ENCODE measurements at regions not wholly inside any gene's neighbourhood (a gene's known extent, or its start where the extent isn't known, plus 50 kb on each side); places are given as distances from the start of the nearest gene placed in this dataset.
"Not testable (repeated sequence)": the region's sequence is repeated elsewhere in the genome, so short reads cannot be mapped to it uniquely, and the experiment has no call there.

DNA sequence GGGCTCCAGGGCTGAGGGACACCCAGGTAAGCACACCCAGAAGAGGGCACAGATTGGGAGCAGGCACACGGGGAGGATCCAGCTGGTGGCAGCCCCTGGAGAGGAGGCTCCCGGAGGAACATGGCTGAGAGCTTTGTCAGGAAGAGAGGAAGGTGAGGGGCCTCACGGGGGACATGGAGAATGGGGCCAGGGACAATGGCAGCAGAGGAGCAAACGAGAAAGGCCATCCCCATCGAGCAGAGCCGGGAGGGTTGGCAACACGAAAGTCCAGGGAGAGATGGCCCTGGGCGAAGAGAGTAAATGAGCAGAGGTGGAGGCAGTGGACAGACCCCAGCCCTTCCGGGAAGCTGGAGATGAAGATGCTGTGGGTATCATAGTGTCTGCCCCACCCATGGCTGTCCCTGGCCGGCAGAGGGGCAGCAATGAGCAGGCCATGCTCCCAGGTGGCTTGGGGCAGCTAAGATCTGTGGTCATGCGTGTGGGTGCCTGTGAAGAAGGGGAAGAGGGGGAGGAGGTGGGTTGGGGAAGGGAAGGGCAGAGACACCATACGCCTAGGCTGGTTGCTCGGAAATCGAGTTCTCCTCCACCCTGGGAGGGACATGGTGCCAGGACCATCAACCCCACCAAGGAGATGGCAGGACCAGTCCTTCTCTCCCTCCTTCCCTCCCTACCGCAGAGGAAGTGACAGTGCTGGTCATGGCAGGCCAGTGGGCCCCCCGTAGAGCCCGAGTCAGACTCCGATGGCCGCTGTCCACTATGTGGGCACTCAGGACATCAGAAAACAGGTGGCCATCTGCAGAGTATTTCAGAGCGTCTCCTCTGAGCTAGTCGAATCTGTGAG lies 191.7 kb downstream of the NDUFA10 start:
- DNase-seq (ENCODE audit: low read depth) = no peak

DNA sequence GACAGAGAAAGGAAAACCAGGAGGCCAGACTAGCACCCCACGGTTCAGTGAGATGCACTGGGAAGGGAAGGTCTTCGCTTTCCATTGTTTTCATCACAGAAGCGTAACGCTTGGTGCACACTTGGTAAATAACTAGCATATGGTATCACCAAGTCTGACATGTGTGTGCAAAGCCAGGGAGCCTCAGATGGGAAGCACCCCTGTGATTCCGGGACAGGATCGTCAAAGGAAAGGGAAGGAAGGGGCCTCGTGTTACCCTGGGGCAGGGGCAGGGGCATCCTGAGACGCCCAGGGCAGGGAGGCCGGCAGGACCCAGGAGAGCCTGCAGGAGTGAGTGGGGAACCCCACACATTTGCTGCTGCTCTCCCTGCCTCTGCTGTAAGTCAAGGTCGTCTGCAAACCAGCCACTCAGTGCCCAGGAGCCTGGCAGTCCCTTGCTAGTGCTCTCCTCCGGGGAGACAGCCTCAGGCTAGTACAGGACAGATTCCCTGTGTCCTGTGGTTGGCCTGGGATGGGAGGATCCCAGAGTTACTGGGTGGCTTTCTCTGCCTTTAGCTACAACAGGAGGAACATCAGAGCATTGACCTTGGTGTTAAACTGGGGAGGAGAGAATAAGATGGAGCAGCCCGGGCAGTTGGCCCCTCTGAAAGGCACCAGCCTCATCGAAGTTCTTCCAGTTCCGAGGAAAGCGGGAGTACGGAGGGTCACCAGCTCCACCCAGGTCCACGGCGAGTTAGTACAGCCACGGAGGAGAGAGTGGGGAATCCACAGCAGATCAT lies 192.5 kb downstream of the NDUFA10 start:
- DNase-seq (ENCODE audit: low read depth) = no peak

DNA sequence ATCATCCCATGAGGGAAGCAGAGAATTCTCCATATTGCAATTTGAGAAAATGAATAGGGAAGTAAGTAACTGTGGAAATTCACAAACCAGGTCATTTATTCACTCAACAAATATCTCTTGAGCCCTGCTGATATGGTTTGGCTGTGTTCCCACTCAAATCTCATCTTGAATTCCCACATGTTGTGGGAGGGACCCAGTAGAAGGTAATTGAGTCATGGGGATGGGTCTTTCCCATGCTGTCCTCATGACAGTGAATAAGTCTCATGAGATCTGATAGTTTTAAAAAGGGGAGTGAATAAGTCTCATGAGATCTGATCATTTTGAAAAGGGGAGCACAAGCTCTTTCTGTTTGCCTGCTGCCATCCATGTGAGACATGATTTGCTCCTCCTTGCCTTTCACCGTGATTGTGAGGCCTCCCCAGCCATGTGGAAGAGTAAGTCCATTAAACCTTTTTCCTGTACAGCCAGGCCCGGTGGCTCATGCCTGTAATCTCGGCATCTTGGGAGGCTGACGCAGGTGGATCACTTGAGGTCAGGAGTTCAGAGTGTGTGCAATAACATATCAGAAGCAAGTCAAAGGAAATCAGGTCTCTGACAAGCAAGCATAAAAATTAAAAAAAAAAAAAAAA lies 193.2 kb downstream of the NDUFA10 start:
- DNase-seq (ENCODE audit: low read depth) = no peak

DNA sequence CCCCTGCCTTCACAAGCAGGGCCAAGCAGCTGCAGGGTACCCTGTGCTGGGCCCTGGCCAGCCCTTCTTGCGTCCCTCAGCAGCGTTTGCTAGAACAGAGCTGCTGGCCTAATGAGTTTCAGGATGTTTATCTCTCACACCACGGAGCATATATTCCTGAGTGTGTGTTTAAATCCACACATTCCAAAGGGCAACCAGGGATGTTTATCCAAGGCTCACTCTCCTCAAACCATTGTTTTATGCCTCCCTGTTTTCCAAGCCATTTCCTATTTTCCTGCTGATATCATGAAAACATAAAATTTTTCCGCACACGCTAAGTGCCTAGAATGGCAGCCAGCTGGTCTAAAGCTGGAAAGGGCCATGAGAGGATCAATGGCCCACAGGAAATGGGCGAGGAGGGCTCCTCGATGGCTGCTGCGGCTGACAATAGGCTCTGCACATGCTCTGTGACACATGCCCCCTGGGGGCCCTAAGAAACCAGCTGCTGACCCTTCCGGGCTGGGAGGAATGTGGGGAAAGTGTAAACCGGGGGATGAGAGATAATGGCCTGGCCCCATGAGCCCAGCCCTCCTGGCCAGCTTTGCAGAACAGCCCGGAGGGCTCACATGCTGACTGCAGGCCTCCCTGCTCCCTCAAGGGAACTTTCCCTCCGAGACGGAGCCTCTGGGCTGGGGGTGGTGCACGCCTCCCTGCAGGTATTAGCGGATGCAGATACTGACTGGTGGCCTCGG lies 194.0 kb downstream of the NDUFA10 start:
- no peak for DNase-seq (ENCODE audit: low read depth)

DNA sequence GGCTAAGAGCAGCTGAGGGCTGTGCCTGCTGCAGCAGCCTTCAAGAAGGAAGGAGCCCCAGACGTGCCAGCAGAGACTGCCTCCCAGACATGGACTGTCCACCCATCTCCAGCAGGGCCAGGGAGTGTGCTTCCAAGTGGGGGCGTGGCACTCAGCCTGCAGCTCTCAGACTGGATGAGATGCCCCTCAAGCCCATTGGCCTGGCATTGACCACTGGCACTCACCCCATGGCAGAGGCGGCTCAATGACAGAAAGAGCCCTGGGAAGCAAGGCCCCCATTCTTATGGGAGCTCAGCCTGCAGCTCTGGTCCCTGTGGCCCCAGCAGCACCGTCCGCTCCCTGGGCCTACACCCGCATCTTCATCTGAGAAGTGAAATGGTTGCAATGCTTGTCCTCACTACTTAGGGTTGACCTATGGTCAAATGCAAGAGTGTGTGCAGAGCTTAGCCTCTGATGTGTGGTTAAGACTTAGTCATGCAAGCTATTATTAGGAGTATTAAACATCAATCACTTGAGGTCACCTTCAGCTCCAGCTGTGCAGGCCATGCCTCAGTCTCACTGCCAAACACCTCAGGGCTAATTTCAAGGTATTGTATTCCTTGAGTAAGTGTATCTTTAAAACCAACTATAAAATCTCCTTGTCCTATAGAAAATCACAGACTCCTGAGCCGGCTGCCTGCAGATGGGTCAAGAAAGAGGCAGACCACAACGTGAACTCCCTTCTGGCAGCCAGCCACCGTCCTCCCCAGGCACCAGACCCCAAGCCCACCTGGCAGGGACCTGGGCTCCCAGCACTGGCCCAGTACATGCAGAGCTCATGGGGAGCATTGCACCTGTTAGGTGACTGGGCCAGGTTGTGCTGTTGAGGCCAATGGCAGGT lies 194.8 kb downstream of the NDUFA10 start:
- no peak for DNase-seq (ENCODE audit: low read depth)

DNA sequence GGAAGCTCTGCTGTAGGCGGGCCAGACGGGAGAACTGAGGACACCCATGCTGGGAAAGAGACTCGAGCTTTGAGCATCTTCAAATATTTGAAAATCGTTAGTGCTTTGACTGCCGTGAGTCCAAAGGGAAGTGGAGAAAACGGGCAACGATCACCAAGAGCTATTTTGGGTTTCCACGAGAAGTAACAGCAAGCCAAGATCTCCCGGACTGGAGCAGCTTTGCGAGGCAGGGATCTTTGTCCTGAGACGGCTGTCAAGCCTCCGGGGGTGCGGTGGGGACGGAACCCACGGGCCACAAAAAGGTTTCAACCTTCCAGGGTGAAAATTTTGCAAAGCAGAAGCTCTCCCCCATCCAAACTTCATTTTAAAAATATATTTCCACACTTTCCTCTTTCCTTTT lies 195.8 kb downstream of the NDUFA10 start:
- no peak for DNase-seq (ENCODE audit: low read depth)

DNA sequence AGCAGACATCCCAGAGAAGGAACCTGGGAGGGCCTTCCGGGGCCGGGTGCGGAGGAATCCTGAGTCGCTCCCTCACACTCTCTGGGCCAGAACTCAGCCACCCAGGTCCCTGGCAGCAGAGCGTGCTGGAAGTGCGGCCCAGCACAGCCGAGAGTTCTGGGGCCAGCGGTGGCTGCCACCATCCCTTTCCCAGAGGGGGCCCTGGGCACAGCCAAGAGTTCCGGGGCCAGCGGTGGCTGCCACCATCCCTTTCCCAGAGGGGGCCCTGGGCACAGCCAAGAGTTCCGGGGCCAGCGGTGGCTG lies 196.2 kb downstream of the NDUFA10 start:
- DNase-seq (ENCODE audit: low read depth) = not testable (repeated sequence)

DNA sequence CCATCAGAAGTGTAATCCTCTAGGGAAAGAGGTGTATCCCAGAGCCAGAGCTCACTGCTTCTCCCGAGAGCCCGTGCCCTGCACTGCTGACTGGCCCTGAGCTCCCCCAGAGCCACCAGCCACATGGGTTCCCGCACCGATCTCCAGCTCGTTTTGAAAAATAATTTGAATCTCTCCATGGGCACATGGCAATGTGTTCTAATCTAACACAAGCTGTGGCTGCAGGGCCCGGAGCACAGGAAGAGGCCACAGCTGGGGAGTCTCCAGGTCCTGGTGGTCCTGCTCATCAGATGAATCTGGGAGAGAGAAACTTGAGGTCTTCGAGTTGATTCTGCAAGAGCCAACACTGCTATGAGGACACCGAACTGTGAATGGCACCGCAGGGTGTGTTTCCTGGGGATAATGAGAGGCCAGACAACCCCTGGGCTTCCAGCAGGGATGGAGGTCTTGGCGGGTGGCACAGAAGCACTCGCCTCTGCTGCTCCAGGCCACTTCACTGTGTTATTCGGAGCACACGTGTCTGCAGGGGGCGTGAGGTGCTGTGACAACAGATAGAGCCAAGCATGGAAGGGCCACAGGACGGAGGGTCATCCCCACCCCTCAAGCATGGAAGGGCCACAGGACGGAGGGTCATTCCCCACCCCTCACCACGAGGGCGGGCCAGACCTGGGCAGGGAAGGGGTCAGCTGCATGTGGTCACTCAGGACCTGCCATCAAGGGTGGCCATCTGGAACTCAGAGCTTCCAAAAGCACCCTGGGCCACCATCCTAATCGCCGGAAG lies 196.8 kb downstream of the NDUFA10 start:
- no peak for DNase-seq (ENCODE audit: low read depth)

DNA sequence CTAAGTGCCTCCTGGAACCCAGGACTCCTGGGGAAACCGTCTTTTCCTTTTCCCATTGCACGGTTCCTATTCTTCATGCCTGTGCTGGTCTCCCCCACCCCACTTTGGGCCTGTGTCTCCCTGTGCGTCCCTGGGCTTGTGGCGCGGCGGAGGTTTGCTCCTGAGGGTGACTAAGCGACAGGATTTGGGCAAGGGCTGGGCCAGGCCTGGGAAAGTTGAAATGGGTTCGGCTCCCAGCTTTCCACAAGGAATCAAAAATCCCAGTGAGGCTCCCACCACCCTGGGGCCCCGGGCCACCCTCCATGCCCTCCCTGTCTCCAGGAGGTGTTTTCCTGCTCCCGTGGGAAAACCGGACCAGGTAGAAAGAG lies 197.6 kb downstream of the NDUFA10 start:
- no peak for DNase-seq (ENCODE audit: low read depth)

DNA sequence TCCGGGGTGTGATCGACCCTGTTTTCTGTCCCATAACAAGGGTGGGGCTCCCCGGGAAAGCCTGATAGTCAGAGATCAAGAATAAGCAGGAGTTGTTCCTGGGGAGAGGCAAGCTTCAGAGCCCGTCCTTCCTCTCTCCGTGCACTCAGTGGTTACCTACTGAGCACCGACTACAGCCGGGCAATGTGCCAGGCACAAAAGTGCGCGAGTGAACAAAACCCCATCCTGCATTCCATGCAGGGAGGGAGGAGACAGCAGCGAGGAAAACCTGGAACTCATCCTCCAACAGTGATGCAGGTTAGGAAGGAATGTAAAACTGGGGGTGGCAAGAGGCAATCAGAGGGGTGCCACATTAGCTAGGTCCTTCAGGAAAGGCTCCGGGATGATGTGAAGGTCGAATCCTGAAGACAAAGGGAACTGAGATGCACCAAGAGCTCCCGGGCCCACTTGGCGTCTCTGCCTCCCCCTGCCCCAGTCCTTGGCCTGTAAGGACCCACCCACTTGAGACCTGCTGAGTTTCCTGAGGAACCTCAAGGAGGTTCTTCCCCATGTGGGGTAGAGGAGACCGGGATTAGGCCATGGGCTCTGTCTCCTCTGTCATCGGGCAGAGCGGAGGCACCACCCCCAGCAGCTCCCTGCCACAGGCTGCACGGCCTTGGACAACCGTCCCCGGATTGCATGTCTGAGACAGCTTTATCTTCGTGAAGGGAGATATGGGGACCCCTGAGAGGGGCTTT lies 198.2 kb downstream of the NDUFA10 start:
- DNase-seq (ENCODE audit: low read depth) = no peak

DNA sequence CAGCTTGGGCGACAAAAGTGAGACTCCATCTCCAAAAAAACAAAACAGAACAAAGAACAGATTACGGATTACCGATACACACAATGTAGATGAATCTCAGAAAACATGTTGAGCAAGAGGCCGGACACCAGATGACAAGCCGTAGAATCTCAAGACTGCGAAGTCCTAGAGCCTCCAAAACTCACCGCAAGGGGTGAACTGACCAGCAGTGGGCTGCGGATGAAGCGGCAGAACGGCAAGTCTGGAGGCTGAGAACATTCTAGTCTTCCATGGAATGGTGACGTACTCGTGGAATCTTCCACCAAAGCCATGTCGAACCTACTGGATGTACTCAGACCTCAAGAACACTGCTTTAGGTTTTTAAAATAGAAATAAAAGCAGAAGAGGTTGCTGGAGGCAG lies 198.8 kb downstream of the NDUFA10 start:
- no peak for DNase-seq (ENCODE audit: low read depth)

DNA sequence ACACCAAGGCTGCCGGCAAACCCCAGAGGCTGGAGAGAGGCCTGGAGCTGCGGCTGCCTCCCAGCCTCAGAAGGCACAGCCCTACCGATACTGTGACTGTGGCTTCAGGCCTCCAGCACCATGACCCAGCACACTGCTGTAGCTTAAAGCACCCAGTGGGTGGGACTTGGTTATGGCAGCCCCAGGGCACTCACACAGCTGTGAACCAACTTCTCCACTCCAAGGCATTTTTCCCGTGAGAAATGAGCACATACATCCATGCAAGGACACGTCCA lies 199.5 kb downstream of the NDUFA10 start:
- DNase-seq (ENCODE audit: low read depth) = no peak

DNA sequence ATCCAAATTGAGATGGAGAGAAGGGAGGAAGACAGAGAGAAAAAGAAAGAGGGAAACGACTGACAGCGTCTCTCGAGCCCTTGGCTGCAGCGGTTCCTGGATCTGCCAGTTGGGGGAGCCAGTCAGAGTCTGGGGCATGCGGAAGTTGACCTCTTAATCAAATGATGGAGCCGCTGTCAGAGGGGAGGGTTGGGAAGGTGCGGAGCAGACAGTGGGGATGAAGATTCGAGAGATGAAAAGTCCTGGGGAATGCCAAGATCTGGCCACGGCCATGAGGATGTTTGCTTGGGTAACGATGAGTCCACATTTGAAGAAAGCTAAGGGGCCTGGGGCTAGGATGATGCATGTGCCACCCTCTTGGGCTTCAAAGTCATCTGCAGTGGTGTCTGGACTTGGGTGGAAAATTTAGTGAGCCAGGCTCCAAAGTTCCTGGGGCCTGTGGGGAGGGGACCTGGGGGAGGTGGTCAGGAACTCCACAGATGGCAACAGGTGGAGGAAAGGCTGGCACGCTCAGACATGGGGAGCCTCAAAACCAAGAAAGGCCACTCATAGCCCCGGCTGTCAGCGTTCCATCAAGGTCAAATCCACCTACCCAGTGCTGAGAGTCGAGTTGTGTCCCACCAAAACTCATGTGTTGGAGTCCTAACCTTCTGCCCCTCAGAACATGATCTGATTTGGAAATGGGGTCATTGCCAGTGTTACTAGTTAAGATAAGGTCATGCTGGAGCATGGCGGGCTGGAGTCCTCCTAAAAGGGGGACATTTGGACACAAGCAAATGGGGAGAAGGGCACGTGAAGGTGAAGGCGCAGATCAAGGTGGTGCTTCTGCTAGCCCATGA lies 200.1 kb downstream of the NDUFA10 start:
- no peak for DNase-seq (ENCODE audit: low read depth)

DNA sequence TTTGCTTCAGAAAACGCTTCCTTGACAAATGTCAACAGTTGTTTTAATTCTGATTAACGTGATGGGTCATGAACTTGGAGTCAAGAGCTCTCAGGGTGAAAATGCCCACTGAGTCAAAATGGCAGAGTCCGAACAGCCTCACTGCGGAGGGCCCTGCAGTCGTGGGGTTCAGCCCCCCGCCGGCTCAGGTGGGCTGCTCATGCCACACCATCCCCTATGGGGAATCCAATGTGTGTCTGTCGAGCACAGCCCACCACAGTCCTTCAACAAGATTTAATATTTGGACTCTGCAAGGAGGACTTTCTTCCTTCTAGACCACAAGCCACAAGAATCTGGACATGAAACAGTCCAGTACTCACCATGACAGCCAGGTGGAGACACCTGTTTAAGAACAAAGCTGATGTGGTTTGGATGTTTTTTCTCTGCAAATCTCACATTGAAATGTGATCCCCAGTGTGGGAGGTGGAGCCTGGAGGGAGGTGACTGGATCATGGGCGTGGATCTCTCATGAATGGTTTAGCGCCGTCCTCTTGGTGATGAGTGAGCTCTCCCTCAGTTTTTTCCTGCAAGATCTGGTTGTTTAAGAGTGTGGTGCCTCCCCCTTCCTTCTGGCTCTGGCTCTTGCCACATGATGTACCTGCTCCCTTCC lies 201.0 kb downstream of the NDUFA10 start:
- DNase-seq (ENCODE audit: low read depth) = no peak

DNA sequence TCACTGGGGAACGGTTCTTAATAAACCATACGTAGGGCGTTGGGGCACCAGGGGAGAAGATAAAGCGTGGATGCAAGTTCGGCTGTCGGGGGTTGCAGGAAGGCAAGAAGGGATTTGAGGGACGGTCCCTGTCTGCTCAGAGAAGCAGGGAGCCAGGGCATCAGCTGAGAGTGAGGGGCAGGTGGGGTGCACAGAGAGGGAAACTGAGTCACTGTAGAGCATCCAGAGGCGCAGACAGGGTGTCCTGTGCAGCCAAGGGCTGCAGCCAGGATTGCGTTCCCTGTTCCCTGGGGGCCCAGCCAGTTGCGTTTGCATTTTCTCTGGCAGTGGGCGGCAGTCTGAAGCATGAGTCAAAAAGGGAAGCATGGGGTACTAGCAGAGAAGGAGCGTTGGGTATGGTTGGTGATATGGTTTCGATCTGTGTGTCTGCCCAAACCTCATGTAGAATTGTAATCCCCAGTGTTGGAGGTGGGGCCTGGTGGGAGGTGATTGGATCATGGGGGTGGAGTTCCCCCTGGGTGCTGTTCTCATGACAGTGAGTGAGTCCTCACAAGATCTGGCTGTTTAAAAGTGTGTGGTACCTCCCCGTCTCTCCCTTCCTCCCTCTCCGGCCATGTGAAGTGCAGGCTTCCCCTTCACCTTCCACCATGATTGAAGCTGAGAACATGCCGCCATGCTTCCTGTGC lies 202.9 kb downstream of the NDUFA10 start:
- DNase-seq (ENCODE audit: low read depth) = no peak

DNA sequence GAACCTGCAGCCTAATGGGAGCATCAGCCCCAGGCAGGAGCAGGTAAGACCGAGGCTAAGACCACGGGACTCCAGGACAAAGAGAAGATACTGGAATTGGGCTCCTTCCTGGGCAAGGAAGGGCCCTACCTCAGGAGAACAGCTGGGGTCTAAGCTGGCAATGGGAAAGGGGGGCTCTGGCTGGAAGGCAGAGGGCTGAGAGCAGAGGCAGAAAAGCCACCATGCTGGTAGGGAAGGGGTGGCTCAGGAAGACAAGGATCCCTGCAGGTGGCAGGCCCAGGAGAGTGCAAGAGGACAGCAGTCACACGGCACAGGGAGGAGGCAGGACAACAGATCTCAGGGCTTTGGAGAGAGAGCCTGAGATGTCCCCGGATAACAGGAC lies 203.5 kb downstream of the NDUFA10 start:
- no peak for DNase-seq (ENCODE audit: low read depth)

DNA sequence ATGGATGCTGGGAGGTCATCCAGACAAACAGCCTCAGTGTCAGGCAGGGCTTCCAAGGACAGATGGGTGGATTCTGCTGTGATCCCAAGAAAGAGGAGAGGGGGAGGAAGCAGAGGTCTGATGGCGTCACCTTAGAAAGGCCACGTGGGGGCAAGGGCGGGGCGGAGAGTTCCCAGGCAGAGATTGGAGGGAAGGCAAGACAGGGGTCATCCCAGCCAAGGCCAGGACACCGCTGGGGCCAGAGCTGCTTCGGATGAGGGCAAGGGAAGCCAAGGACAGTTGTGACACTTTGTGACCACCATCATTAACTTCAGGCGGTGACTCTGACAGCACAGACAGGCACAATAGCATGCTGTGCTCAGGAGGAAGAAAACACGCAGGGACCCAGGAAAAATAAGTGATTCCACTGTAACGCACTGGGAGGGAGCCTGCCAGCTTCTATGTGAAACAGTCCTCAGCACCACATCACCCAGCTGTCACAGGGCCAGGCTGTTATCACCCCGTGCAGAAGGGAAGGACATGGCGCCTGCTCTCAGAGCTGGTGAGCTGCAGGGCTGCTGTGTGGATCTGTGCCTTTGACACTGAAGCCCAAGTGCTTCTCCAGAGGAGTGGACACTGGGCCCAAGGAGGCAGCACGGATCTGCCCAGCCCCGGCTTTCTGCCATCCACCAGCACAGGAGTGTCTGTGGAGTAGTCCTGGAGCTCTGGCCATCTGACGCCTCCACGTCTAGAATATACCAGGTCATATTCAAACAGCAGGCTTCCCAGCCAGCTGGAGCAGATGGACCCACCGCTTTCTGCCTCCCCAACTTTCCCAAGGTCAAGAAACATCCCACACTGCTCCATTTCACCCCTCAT lies 204.1 kb downstream of the NDUFA10 start:
- DNase-seq (ENCODE audit: low read depth) = no peak

Data from stimulated activated CD8-positive, alpha-beta memory T cell treated with anti-CD3 and anti-CD28 coated beads, Interleukin-12 subunit alpha, Interleukin-12 subunit beta, amount 100 ng/mL, for 1 hour (primary cell).